ENCODE measurements at regions not wholly inside any gene's neighbourhood (a gene's known extent, or its start where the extent isn't known, plus 50 kb on each side); places are given as distances from the start of the nearest gene placed in this dataset.

DNA sequence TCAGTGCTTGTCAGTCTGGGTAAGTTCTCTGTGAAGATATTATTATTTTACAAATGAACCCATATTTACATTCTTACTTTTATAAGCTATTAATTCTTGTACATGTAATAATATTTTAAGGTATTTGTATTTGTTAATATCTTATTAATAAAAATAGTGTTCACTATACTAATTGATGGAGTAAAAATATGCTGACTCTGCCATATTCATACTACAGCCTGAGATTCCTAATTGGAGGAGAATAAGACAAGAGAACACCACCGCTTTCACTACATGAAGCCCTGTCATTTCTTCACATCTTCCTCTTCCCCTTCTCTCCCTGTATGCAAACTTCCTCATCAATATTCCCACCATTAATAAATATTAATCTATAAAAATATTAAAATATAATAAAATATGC lies 167.6 kb upstream of the TUSC1 start:
- Histone ChIP-seq H2BK5ac (ENCODE audit: low read depth, low read length) (no peak overlapping the region), H3K4me1 (replicated peaks in 1 of 4; ENCODE audit: control insufficient read depth in 3 of 4, insufficient read depth in 4 of 4, low read length in 3 of 4) (no peaks in the 10 kb centered on the region), H3K27ac (ENCODE audit: low read depth, low read length) (no peak overlapping the region), H3K27me3 (replicated peaks in 1 of 4; ENCODE audit: control insufficient read depth in 3 of 4, extremely low read depth in 1 of 4, insufficient read depth in 3 of 4, low read length in 3 of 4) (no peaks in the 10 kb centered on the region), H3K18ac (ENCODE audit: extremely low read depth, low read length) (no peak overlapping the region), H3K79me1 (ENCODE audit: low read depth, low read length) (no peaks in the 10 kb centered on the region), H4K20me1 (replicated peaks in 1 of 2; ENCODE audit: control insufficient read depth in 1 of 2, insufficient read depth in 2 of 2, low read length in 2 of 2) (no peaks in the 10 kb centered on the region), H4K8ac (ENCODE audit: extremely low read depth, insufficient read depth, low read length) (no peak overlapping the region), H3K9me3 (ENCODE audit: insufficient read depth in 2 of 2, low read depth in 1 of 2, low read length in 1 of 2) (peaks cover 4 to 9% of the 10 kb centered on the region in 2 experiments; a peak in 3 of 4 replicates), H2BK15ac (ENCODE audit: low read length) (no peak overlapping the region), H3K9ac (replicated peaks in 1 of 4; ENCODE audit: extremely low read depth in 1 of 4, low read depth in 3 of 4, low read length in 3 of 4) (no peak overlapping the region), H3K56ac (replicated peaks; ENCODE audit: insufficient read length, low read depth, low read length) (no peak overlapping the region), H3K4ac (replicated peaks; ENCODE audit: insufficient read length, low read depth, low read length) (no peak overlapping the region), H3K4me2 (ENCODE audit: insufficient read depth in 1 of 2, low read depth in 2 of 2, low read length in 2 of 2) (no peak overlapping the region), H2BK12ac (ENCODE audit: low read depth, low read length) (no peak overlapping the region), H2AK5ac (ENCODE audit: low read depth, low read length) (no peak overlapping the region), H4K91ac (replicated peaks; ENCODE audit: insufficient read length, low read length) (no peak overlapping the region), H2BK120ac (replicated peaks; ENCODE audit: low read depth, low read length) (no peak overlapping the region), H3K4me3 (ENCODE audit: extremely low read depth in 1 of 4, insufficient read depth in 2 of 4, low read depth in 3 of 4, low read length in 4 of 4) (no peak overlapping the region), H3K79me2 (ENCODE audit: control insufficient read depth in 1 of 2, insufficient read depth in 2 of 2, low read length in 2 of 2) (no peaks in the 10 kb centered on the region), H3K23me2 (ENCODE audit: low read depth, low read length) (no peaks in the 10 kb centered on the region), H3K36me3 (ENCODE audit: control insufficient read depth in 2 of 4, insufficient read depth in 4 of 4, low read length in 3 of 4) (no peaks in the 10 kb centered on the region), H3K23ac (ENCODE audit: insufficient read length) (no peak overlapping the region), H2BK20ac (ENCODE audit: low read length) (no peak overlapping the region), H4K5ac (ENCODE audit: insufficient read length, low read depth, low read length) (no peak overlapping the region), H2AFZ (ENCODE audit: low read length) (no peak overlapping the region), H3K14ac (ENCODE audit: insufficient read length) (no peak overlapping the region)
- ChIA-PET POLR2A (ENCODE audit: partially characterized antibody) (no interaction called here), CTCF (ENCODE audit: partially characterized antibody) (no interaction called here)
- FAIRE-seq (no peak), DNase-seq (ENCODE audit: low read depth in 1 of 2, low spot score in 2 of 2) (no peak)
- peak; percentile 81; the same call in 1 of the 2 replicates for TF ChIP-seq MAFK (IDR thresholded peaks at IDR 0.05; ENCODE audit: low read depth, low read length)
- TF ChIP-seq BCL11A (IDR thresholded peaks at IDR 0.05; ENCODE audit: low read depth in 2 of 2, low read length in 2 of 2), result no peak
- 100% methylated on average over 1 of the region's 1 CpG; no CpG with 5 or more reads in 1 of the 2 experiments for WGBS, 2 experiments (ENCODE audit: extremely low coverage in 1 of 2, insufficient coverage in 1 of 2, insufficient read length in 1 of 2, insufficient replicate concordance in 2 of 2, low coverage in 1 of 2, low lambda C conversion rate in 2 of 2, missing lambda C conversion rate in 1 of 2)
